ENCODE measurements at regions not wholly inside any gene's neighbourhood (a gene's known extent, or its start where the extent isn't known, plus 50 kb on each side); places are given as distances from the start of the nearest gene placed in this dataset.

DNA sequence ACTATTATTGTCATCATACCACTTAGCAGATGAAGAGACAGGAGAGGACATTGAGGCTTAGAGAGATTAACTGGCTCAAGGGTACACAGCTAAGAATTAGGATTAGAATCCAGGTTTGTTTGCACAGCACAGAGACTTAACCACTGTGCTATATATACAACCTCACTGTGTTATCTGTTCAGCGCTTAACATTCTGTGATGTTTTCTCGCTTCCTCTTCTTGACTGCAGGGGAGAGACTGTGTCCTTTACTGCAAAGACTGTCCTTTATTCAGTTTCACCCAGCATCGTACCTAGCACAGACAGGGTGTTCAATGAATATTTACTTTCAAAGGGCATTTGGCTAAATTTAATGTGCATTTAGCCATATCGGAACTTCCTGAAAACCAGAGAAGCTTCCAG is 54.9 kb upstream of the PCDH8 start:
- TF ChIP-seq, protein P1, sequence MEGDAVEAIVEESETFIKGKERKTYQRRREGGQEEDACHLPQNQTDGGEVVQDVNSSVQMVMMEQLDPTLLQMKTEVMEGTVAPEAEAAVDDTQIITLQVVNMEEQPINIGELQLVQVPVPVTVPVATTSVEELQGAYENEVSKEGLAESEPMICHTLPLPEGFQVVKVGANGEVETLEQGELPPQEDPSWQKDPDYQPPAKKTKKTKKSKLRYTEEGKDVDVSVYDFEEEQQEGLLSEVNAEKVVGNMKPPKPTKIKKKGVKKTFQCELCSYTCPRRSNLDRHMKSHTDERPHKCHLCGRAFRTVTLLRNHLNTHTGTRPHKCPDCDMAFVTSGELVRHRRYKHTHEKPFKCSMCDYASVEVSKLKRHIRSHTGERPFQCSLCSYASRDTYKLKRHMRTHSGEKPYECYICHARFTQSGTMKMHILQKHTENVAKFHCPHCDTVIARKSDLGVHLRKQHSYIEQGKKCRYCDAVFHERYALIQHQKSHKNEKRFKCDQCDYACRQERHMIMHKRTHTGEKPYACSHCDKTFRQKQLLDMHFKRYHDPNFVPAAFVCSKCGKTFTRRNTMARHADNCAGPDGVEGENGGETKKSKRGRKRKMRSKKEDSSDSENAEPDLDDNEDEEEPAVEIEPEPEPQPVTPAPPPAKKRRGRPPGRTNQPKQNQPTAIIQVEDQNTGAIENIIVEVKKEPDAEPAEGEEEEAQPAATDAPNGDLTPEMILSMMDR (CRISPR knock-in tag; IDR thresholded peaks at IDR 0.05) = no peak
- TF ChIP-seq CREM (IDR thresholded peaks at IDR 0.05) = no peak
- no peak for TF ChIP-seq CREM (CRISPR knock-in tag; IDR thresholded peaks at IDR 0.05)
- TF ChIP-seq, protein P2, sequence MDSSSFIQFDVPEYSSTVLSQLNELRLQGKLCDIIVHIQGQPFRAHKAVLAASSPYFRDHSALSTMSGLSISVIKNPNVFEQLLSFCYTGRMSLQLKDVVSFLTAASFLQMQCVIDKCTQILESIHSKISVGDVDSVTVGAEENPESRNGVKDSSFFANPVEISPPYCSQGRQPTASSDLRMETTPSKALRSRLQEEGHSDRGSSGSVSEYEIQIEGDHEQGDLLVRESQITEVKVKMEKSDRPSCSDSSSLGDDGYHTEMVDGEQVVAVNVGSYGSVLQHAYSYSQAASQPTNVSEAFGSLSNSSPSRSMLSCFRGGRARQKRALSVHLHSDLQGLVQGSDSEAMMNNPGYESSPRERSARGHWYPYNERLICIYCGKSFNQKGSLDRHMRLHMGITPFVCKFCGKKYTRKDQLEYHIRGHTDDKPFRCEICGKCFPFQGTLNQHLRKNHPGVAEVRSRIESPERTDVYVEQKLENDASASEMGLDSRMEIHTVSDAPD (CRISPR knock-in tag; IDR thresholded peaks at IDR 0.05) = no peak
- no peak for TF ChIP-seq SMAD1 (CRISPR knock-in tag; IDR thresholded peaks at IDR 0.05; ENCODE audit: borderline replicate concordance, low read depth)
- TF ChIP-seq SP2 (CRISPR knock-in tag; IDR thresholded peaks at IDR 0.05) = no peak
- TF ChIP-seq, protein P3, sequence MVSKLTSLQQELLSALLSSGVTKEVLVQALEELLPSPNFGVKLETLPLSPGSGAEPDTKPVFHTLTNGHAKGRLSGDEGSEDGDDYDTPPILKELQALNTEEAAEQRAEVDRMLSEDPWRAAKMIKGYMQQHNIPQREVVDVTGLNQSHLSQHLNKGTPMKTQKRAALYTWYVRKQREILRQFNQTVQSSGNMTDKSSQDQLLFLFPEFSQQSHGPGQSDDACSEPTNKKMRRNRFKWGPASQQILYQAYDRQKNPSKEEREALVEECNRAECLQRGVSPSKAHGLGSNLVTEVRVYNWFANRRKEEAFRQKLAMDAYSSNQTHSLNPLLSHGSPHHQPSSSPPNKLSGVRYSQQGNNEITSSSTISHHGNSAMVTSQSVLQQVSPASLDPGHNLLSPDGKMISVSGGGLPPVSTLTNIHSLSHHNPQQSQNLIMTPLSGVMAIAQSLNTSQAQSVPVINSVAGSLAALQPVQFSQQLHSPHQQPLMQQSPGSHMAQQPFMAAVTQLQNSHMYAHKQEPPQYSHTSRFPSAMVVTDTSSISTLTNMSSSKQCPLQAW (CRISPR knock-in tag; IDR thresholded peaks at IDR 0.05) = no peak
- TF ChIP-seq SMAD3 (CRISPR knock-in tag; IDR thresholded peaks at IDR 0.05) = no peak
- TF ChIP-seq PAX8 (CRISPR knock-in tag; IDR thresholded peaks at IDR 0.05; ENCODE audit: borderline replicate concordance) = no peak
- TF ChIP-seq KLF13 (CRISPR knock-in tag; IDR thresholded peaks at IDR 0.05) = no peak
- no peak for TF ChIP-seq FOSL2 (CRISPR knock-in tag; IDR thresholded peaks at IDR 0.05)

All from HepG2 (cell line).